D341Med (cell line): ENCODE measurements at regions not wholly inside any gene's neighbourhood (a gene's known extent, or its start where the extent isn't known, plus 50 kb on each side); places are given as distances from the start of the nearest gene placed in this dataset.

Source experiments
- DNase-seq: peaks from one replicate; pipeline ENCODE4 v3.0.0; 2012; ENCODE audit warnings: low spot score

- no peak for DNase-seq
These were observed 953.5 kb upstream of the INTU start for GRCh38 chr4:126679303-126679702.

DNA sequence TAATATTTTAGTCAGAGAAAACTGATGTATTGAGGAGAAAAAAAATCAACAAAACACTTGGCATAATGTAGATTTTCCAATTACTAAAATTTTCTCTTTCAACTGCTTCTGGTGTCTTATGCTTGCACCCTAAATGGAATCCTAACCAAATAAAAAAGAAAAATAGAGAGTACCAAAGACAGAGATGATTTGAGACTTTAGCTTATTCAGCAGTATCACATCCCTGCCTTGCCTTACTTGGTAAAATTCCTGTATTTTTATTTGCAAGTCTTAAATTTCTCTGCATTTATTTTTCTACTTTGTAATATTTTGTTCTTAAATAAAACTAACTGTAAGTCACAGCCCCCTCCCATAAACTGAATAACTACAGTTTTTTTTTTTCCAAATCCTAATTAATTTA is 950.5 kb upstream of the INTU start:
- no peak for DNase-seq

DNA sequence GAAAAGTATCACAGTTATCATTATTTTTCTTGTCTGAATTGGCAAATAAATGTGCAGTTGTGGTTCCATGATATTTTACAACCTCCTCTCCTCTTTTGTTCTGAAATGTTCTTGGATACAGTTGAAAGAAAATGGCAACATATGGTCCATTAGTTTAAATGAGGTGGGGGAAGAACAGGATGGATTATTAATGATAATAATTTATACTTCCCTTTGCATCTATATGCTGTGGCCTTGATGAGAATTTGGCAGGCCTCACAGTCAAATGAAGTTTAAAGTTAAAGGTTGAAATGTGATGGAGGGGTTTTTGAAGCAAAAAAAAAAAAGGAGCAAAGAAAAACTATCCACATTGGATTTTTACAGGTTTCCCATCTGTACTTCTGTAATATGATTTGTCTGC is 946.3 kb upstream of the INTU start:
- DNase-seq, result no peak

DNA sequence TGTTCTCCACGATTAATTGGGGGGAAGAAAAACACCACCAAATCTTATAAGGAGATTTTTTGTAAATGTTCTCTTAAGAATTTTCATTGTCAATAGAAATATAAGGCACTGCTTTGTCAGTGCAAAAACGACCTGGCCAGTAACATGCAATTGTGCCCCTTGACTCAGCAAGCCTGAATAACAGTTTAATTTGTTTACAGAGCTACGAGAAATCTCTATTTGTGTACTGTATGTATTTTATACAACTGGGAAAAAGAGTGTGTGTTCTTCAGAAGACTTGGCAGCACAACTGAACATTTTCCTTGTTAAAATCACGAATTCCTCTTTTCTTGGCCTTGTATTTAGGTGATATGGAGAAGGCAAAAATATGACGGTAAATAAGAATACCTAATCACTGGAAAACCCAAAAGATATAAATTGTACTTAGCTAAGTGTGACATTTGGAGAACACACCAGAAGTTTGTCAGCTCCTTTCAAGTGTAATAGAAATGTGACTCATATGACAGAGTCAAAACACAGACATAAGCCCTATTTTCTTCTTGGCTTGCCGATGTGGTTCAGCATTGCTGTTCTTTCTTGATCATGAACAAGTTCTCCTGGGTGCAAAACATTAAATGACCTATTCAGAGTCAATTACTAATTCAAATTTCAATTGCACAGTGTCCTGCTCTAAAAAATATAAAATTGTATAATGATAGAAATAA is 945.0 kb upstream of the INTU start:
- DNase-seq, result no peak

GRCh38 chr4:126691797-126692196 is 941.0 kb upstream of the INTU start:
- no peak for DNase-seq

GRCh38 chr4:126697748-126698147 is 935.0 kb upstream of the INTU start:
- DNase-seq, result no peak

- no peak for DNase-seq
These were observed 934.5 kb upstream of the INTU start for GRCh38 chr4:126698224-126698623.

DNA sequence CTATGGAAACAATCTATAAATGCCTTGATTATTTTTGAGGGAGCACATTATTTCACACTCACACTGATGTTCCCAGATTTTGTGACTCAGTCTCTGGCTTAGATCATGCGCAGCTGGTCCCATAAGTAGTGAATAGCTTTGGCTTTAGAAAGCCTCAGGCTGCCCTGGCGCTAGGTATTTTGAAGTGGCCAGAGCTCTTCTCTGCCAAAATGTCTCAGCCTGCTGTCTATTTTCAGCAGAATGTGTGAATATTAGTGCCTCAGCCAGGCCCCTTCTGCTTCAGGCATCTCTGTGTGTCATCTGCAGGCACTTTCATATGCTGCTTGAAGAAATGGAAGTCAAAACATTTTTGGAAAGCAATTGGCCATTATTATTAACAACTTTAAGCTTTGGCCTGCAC is 931.0 kb upstream of the INTU start:
- DNase-seq, result no peak

DNA sequence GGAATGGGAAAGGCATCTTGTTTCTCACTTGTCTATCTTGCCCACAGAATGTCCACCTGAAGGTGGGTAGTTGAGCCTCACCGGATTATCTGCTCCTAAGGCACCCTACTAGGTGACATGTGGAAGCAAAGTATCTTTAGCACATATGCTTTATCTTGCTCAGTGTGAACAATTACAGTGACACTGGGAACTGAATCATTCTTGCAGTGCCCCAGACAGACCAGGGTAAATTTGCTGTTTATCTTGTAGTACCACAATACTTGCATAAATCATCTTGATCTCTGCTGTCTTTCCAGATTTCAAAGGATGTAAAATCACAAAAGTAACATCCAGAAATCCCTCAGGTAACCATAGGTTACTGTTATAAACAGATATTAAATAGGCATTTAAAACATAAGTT is 930.0 kb upstream of the INTU start:
- DNase-seq, result no peak

DNA sequence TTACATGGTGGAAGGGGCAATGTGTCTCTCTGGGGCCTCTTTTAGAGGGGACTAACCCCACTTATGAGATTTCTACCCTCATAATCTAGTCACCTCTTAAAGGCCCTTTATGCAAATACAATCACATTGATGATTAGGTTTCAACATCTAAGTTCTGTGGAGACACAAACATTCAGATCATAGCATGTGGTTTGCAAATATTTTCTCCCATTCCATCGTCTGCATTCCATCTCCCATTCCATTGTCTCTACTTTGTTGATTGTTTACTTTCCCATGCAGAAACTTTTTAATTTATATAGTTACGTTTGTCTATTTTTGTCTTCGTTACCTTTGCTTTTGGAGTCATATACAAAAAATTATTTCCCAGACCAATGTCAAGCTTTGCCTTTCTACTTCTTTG is 927.5 kb upstream of the INTU start:
- no peak for DNase-seq

- DNase-seq, result no peak
These were observed 924.0 kb upstream of the INTU start for GRCh38 chr4:126708716-126709115.

GRCh38 chr4:126710935-126711334 is 921.8 kb upstream of the INTU start:
- DNase-seq, result no peak

GRCh38 chr4:126715067-126715466 is 917.7 kb upstream of the INTU start:
- DNase-seq, result no peak

DNA sequence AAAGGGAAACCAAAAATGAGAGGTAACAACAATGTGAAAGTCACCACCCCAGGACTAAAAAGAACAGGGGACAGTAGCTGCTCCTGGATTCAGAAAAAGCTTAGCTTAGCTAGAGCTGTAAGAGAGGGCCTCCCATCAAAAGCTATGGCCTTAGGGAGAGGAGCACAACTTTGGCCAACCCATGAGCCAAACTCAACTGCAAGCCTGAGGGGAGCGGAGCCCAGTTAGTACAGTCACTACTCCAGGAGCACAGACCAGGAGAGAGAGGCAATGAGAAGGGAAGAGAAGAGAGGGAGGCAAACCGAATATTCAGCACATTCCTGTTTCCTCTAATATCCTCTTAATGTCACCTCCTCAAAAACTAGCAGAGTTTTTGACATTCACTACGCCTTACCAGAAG is 917.1 kb upstream of the INTU start:
- no peak for DNase-seq

DNA sequence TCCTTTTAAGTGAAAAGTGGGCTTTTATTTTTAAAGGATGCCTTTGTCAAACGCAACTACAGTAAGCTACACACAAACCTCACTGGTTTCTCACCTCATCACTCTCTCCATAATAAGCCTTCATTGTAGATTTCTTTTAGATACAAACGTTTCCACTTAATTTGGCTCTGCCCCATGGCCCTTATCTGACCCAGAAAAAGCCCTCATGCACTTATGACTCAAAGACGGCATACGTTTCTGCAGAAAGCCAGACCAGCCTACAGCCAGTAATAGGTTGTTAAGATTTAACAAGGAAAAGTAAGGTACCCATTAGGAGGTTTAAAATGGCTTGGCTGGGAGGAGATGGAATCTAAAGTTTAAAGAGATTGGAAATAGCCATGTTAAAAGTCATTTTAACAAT is 914.6 kb upstream of the INTU start:
- no peak for DNase-seq

DNA sequence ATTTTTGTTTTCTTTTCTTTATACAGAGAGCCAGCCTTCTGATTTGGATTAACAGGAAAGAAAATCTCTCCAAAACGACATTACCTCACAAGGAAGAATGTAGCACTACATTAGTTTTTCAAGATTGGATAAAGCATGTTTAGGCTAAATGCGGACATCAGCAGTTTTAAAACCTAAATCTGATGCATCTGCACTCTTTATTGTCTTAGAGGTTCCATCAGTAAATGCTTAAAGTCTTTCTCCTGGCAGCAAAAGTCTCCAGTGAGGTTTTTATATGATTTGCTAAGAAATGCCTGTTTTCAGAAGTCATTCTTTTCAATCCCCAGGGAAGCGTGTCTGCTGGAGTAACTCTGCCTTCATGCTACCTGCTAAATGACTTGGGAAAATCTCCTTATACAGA is 912.9 kb upstream of the INTU start:
- DNase-seq, result no peak

DNA sequence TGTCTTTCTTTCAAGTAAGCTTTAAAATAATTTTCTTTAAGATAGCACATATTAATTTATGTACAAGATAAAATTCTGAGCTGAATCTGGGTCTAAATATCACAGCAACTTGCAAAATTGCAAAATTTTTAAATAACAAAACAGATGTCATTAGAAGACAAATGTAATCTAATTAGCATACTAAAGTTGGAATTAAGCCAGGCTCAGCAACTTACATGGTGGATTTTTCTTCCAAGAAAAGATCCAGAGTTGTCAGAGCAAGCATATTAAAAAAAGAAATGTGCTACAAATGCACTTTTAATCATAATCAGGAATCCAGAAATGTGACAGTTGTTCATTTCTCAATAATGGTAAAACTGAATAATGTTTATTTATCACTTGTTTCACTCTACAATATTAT is 906.9 kb upstream of the INTU start:
- DNase-seq, result no peak

GRCh38 chr4:126727461-126727860 is 905.3 kb upstream of the INTU start:
- DNase-seq, result no peak

- no peak for DNase-seq
These were observed 901.7 kb upstream of the INTU start for GRCh38 chr4:126731062-126731461.

DNA sequence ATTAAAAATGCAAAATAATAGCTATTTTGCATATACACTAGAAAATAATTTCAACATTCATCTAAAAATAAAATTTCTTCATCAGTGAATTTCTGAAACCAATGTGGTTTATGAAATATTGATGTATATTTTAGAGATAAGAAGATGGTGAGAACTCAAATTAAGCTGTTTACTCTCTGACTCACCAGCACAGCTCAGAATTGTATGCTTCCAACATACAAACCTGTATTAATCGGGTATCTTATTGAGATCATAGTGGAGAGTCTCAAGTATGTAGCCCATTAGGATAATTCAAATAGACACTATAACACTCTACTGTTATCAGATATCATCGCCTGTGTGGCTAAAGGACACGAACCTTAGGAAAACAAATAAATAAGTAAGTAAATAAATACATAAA is 899.5 kb upstream of the INTU start:
- DNase-seq, result no peak

DNA sequence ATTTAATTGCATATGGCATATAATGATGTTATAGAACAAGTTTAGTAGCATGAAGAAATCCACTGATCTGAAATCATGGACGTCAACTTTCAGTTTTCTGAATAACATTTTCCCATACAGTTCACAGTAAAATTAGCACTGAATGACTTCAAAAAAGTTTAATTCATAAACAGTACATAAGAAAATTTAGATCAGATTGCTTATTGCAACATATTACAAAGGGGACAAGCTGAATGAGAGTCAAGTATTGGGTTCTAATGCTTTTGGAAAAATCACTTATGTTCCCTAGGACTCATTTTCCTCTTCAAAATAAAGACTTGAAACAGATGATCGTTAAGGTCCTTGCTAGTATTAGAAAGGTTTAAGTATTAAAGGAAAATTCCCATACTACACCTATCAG is 898.3 kb upstream of the INTU start:
- DNase-seq, result no peak

- DNase-seq, result no peak
These were observed 897.2 kb upstream of the INTU start for GRCh38 chr4:126735294-126736132.

- DNase-seq, result no peak
These were observed 896.6 kb upstream of the INTU start for GRCh38 chr4:126736133-126736518.
